ENCODE measurements at regions not wholly inside any gene's neighbourhood (a gene's known extent, or its start where the extent isn't known, plus 50 kb on each side); places are given as distances from the start of the nearest gene placed in this dataset.

- no peak overlapping the region for H3K27ac ChIP-seq
- TF ChIP-seq ZFX (IDR thresholded peaks at IDR 0.05; ENCODE audit: borderline replicate concordance) (no peak), CTCF (IDR thresholded peaks at IDR 0.05) (no peak)
These were observed 188.2 kb upstream of the SYT4 start for GRCh38 chr18:43465483-43465882.

GRCh38 chr18:43471873-43472272 is 194.6 kb upstream of the SYT4 start:
- no peak overlapping the region for H3K27ac ChIP-seq
- TF ChIP-seq ZFX (IDR thresholded peaks at IDR 0.05; ENCODE audit: borderline replicate concordance) (no peak), CTCF (IDR thresholded peaks at IDR 0.05) (no peak)

- no peak for TF ChIP-seq ZFX (IDR thresholded peaks at IDR 0.05; ENCODE audit: borderline replicate concordance)
- TF ChIP-seq CTCF (IDR thresholded peaks at IDR 0.05), result no peak
- H3K27ac ChIP-seq, result no peak overlapping the region
These were observed 203.8 kb upstream of the SYT4 start for GRCh38 chr18:43481069-43481468.

- no peak overlapping the region for H3K27ac ChIP-seq
- no peak for TF ChIP-seq ZFX (IDR thresholded peaks at IDR 0.05; ENCODE audit: borderline replicate concordance)
- TF ChIP-seq CTCF (IDR thresholded peaks at IDR 0.05), result no peak
These were observed 204.8 kb upstream of the SYT4 start for GRCh38 chr18:43482136-43482535.

GRCh38 chr18:43482600-43482999 is 205.3 kb upstream of the SYT4 start:
- TF ChIP-seq CTCF (IDR thresholded peaks at IDR 0.05) (no peak), ZFX (IDR thresholded peaks at IDR 0.05; ENCODE audit: borderline replicate concordance) (no peak)
- H3K27ac ChIP-seq, result no peak overlapping the region

GRCh38 chr18:43484710-43485109 is 207.4 kb upstream of the SYT4 start:
- TF ChIP-seq CTCF (IDR thresholded peaks at IDR 0.05) (no peak), ZFX (IDR thresholded peaks at IDR 0.05; ENCODE audit: borderline replicate concordance) (no peak)
- no peak overlapping the region for H3K27ac ChIP-seq

- TF ChIP-seq ZFX (IDR thresholded peaks at IDR 0.05; ENCODE audit: borderline replicate concordance), result no peak
- TF ChIP-seq CTCF (IDR thresholded peaks at IDR 0.05), result no peak
These were observed 208.3 kb upstream of the SYT4 start for GRCh38 chr18:43485545-43485963.

More at GRCh38 chr18:43485545-43485963, 208.3 kb upstream of the SYT4 start:
- no peak overlapping the region for H3K27ac ChIP-seq
